IMR-90 (cell line): ENCODE measurements at regions not wholly inside any gene's neighbourhood (a gene's known extent, or its start where the extent isn't known, plus 50 kb on each side); places are given as distances from the start of the nearest gene placed in this dataset.

ENCODE experiments used
- CTCF ChIP-seq: conservative IDR thresholded peaks from 2 replicates; pipeline ENCODE4 v1.5.1; 2012; ENCODE audit warnings: mild to moderate bottlenecking, low read depth, low read length, improper control_type of control experiment
- POLR2A ChIP-seq: IDR thresholded peaks from 2 replicates; pipeline ENCODE4 v1.6.1; 2012; ENCODE audit warnings: mild to moderate bottlenecking, low read depth, low read length

- no peak for TF ChIP-seq POLR2A
- no peak for TF ChIP-seq CTCF
Observed at GRCh38 chr19:28468701-28469459, 744.1 kb downstream of the UQCRFS1 start.
